ENCODE measurements at regions not wholly inside any gene's neighbourhood (a gene's known extent, or its start where the extent isn't known, plus 50 kb on each side); places are given as distances from the start of the nearest gene placed in this dataset.

- TF ChIP-seq, protein P1, sequence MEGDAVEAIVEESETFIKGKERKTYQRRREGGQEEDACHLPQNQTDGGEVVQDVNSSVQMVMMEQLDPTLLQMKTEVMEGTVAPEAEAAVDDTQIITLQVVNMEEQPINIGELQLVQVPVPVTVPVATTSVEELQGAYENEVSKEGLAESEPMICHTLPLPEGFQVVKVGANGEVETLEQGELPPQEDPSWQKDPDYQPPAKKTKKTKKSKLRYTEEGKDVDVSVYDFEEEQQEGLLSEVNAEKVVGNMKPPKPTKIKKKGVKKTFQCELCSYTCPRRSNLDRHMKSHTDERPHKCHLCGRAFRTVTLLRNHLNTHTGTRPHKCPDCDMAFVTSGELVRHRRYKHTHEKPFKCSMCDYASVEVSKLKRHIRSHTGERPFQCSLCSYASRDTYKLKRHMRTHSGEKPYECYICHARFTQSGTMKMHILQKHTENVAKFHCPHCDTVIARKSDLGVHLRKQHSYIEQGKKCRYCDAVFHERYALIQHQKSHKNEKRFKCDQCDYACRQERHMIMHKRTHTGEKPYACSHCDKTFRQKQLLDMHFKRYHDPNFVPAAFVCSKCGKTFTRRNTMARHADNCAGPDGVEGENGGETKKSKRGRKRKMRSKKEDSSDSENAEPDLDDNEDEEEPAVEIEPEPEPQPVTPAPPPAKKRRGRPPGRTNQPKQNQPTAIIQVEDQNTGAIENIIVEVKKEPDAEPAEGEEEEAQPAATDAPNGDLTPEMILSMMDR (IDR thresholded peaks at IDR 0.05; ENCODE audit: borderline replicate concordance, extremely low read depth, low read length, poor library complexity, severe bottlenecking) = no peak
- TF ChIP-seq EZH2 (IDR thresholded peaks at IDR 0.05; ENCODE audit: borderline replicate concordance, low read depth, low read length, severe bottlenecking) = no peak
These were observed 168.7 kb downstream of the GNAI1 start for GRCh38 chr7:80303315-80303714.
